ENCODE measurements at regions not wholly inside any gene's neighbourhood (a gene's known extent, or its start where the extent isn't known, plus 50 kb on each side); places are given as distances from the start of the nearest gene placed in this dataset.

DNA sequence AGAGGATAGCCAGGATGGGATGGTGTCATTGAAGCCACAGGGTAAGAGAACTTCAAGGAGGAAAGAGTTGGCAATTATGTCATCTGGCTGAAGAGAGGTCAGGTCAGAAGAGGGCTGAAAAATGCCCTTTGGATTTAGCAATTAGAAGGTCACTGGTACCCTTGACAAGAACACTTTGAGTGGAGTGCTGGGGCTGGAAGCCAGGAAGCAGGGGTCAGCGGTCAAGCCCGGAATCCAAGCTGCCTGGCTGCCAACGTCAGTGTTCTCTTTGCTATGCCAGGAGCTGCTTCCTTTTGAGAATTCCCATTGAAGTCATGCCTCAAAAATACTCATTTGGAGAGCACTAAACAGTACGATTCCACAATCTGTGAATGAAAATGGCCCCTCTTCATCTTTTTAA lies 386.5 kb downstream of the SHQ1 start:
- POLR2A ChIA-PET = no interaction called here
- DNase-seq (ENCODE audit: low read depth, low spot score) = no peak
- Histone ChIP-seq H3K27me3 (ENCODE audit: control insufficient read depth, insufficient read depth, low read length) (no peaks in the 10 kb centered on the region; the same call in 1 of the 2 replicates), H3K27ac (ENCODE audit: low read length) (no peak overlapping the region), H3K9me3 (ENCODE audit: control insufficient read depth, insufficient read depth, low read depth, low read length) (no peaks in the 10 kb centered on the region), H3K4me1 (ENCODE audit: control insufficient read depth, insufficient read depth, low read length) (no peaks in the 10 kb centered on the region), H3K4me3 (ENCODE audit: low read depth in 2 of 2, low read length in 2 of 2) (no peak overlapping the region), H3K36me3 (ENCODE audit: control insufficient read depth, insufficient read depth, low read length) (no peaks in the 10 kb centered on the region)
- in situ Hi-C loops (cut with HindIII; ENCODE audit: low pct_unique_long_range_greater_than_20kb, low sequenced_read_pairs) = no loop called here
- BruUV-seq (replicated peaks) = no TSS peak
- no peak for ATAC-seq
- CTCF ChIA-PET = no interaction called here
- intact Hi-C loops (cut with micrococcal nuclease; ENCODE audit: unreplicated experiment) = no loop called here
- TF ChIP-seq, protein P1, sequence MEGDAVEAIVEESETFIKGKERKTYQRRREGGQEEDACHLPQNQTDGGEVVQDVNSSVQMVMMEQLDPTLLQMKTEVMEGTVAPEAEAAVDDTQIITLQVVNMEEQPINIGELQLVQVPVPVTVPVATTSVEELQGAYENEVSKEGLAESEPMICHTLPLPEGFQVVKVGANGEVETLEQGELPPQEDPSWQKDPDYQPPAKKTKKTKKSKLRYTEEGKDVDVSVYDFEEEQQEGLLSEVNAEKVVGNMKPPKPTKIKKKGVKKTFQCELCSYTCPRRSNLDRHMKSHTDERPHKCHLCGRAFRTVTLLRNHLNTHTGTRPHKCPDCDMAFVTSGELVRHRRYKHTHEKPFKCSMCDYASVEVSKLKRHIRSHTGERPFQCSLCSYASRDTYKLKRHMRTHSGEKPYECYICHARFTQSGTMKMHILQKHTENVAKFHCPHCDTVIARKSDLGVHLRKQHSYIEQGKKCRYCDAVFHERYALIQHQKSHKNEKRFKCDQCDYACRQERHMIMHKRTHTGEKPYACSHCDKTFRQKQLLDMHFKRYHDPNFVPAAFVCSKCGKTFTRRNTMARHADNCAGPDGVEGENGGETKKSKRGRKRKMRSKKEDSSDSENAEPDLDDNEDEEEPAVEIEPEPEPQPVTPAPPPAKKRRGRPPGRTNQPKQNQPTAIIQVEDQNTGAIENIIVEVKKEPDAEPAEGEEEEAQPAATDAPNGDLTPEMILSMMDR (IDR thresholded peaks at IDR 0.05) = no peak
- TF ChIP-seq POLR2AphosphoS5 (IDR thresholded peaks at IDR 0.05; ENCODE audit: low read depth, low read length) (no peak), SIN3A (IDR thresholded peaks at IDR 0.05; ENCODE audit: borderline replicate concordance, insufficient read depth, low read depth, low read length) (no peak), TCF7L2 (IDR thresholded peaks at IDR 0.05; ENCODE audit: low read depth, low read length) (no peak)
- TF ChIP-seq, protein P2, sequence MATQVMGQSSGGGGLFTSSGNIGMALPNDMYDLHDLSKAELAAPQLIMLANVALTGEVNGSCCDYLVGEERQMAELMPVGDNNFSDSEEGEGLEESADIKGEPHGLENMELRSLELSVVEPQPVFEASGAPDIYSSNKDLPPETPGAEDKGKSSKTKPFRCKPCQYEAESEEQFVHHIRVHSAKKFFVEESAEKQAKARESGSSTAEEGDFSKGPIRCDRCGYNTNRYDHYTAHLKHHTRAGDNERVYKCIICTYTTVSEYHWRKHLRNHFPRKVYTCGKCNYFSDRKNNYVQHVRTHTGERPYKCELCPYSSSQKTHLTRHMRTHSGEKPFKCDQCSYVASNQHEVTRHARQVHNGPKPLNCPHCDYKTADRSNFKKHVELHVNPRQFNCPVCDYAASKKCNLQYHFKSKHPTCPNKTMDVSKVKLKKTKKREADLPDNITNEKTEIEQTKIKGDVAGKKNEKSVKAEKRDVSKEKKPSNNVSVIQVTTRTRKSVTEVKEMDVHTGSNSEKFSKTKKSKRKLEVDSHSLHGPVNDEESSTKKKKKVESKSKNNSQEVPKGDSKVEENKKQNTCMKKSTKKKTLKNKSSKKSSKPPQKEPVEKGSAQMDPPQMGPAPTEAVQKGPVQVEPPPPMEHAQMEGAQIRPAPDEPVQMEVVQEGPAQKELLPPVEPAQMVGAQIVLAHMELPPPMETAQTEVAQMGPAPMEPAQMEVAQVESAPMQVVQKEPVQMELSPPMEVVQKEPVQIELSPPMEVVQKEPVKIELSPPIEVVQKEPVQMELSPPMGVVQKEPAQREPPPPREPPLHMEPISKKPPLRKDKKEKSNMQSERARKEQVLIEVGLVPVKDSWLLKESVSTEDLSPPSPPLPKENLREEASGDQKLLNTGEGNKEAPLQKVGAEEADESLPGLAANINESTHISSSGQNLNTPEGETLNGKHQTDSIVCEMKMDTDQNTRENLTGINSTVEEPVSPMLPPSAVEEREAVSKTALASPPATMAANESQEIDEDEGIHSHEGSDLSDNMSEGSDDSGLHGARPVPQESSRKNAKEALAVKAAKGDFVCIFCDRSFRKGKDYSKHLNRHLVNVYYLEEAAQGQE (IDR thresholded peaks at IDR 0.05; ENCODE audit: insufficient read depth in 1 of 2, low read depth in 2 of 2, low read length in 1 of 2) = no peak

DNA sequence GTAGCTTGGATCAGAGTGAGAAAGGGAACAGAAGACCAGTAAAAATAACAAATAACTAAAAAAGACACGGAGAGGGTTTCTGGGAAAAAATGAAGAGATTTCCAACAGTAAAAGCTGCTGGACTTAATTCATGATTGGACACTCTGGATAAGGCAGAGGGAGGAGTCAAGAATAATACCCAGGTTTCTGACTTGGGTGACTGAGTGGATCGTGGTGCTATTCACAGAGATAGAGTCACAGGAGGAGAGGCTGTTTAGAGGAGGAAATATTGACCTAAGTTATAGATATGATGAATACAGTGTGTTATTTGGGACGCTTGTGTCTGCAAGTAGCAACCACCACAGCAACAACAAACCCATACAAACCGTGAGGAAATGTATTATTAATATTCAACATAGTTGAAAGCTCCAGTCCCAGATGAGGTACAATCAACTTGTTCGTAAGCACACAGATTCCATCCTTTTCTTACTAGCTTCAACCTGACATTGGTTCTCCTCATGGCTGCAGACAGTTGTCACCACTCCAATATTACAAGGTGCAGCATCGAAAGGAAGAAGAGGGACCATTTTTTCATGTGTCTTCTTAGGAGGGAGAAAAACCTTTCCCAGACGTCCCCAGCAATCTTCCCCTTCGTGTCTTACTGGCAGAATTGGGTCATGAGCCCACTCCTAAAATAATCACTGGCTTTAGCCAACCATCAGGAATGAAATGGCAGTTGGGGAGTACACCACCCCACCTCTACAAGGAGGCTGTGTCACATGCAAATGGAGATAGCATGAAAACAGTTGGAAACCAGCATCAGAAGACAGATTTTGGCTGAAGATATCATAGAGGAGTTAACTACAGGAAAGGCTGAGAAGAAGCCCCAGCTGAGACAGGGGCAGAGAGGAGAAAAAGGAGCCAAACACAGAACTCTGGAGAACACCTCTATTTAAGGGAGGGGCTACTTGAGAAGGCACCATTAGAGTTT lies 387.8 kb downstream of the SHQ1 start:
- in situ Hi-C loops (cut with HindIII; ENCODE audit: low pct_unique_long_range_greater_than_20kb, low sequenced_read_pairs) = no loop called here
- BruUV-seq (replicated peaks) = no TSS peak
- no peak overlapping the region for H3K27ac ChIP-seq (ENCODE audit: low read length)

More for the DNA sequence above, 387.8 kb downstream of the SHQ1 start:
- ChIA-PET CTCF (no interaction called here), POLR2A (no interaction called here)
- H3K4me3 ChIP-seq (ENCODE audit: low read depth in 2 of 2, low read length in 2 of 2) = no peak overlapping the region
- TF ChIP-seq TCF7L2 (IDR thresholded peaks at IDR 0.05; ENCODE audit: low read depth, low read length) = no peak
- TF ChIP-seq SIN3A (IDR thresholded peaks at IDR 0.05; ENCODE audit: borderline replicate concordance, insufficient read depth, low read depth, low read length) = no peak
- TF ChIP-seq POLR2AphosphoS5 (IDR thresholded peaks at IDR 0.05; ENCODE audit: low read depth, low read length) = no peak
- TF ChIP-seq, protein P1 (IDR thresholded peaks at IDR 0.05) = no peak
- TF ChIP-seq, protein P2 (IDR thresholded peaks at IDR 0.05; ENCODE audit: insufficient read depth in 1 of 2, low read depth in 2 of 2, low read length in 1 of 2) = no peak
- intact Hi-C loops (cut with micrococcal nuclease; ENCODE audit: unreplicated experiment) = no loop called here
- ATAC-seq (no peak), DNase-seq (ENCODE audit: low read depth, low spot score) (no peak)
- H3K4me1 ChIP-seq (ENCODE audit: control insufficient read depth, insufficient read depth, low read length) = no peaks in the 10 kb centered on the region
- no peaks in the 10 kb centered on the region for H3K9me3 ChIP-seq (ENCODE audit: control insufficient read depth, insufficient read depth, low read depth, low read length)
- no peaks in the 10 kb centered on the region for H3K27me3 ChIP-seq (ENCODE audit: control insufficient read depth, insufficient read depth, low read length)
- no peaks in the 10 kb centered on the region for H3K36me3 ChIP-seq (ENCODE audit: control insufficient read depth, insufficient read depth, low read length)
